ENCODE measurements at regions not wholly inside any gene's neighbourhood (a gene's known extent, or its start where the extent isn't known, plus 50 kb on each side); places are given as distances from the start of the nearest gene placed in this dataset.

DNA sequence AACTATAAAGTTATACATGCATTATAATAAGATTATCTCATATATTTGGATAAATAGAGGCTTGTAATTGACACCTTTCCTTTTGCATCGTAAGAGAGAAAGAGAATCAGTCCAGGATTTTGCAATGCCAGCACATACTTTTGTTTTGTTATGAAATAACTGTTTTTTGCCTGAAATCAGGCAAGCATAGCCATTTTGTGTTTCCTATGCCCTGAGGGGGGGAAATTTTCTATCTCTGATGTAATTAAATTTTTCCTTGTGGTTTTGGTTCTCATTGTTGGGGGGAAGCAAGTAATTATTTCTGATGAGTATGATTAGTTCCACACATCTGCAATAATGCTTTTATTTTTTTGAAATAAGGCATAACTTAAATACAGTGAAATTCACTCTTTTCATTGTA lies 229.4 kb downstream of the NDFIP2 start:
- Histone ChIP-seq H3K4me3 (ENCODE audit: low read length) (no peak overlapping the region), H3K9me3 (ENCODE audit: control insufficient read depth, insufficient read depth, low read length) (no peaks in the 10 kb centered on the region), H3K36me3 (ENCODE audit: control insufficient read depth, insufficient read depth, low read length) (no peaks in the 10 kb centered on the region), H3K4me1 (ENCODE audit: control insufficient read depth, insufficient read depth, low read length) (no peaks in the 10 kb centered on the region), H3K27me3 (ENCODE audit: control insufficient read depth, insufficient read depth, low read length) (no peaks in the 10 kb centered on the region), H3K27ac (ENCODE audit: low read length) (no peak overlapping the region)
- DNase-seq (ENCODE audit: low read depth, low spot score): no peak
- no CpG with 5 or more reads among the region's 1 CpG for WGBS (ENCODE audit: insufficient coverage, insufficient read length)

- H3K27ac ChIP-seq (ENCODE audit: low read length): no peak overlapping the region
- no CpG with 5 or more reads among the region's 2 CpGs for WGBS (ENCODE audit: insufficient coverage, insufficient read length)
- H3K36me3 ChIP-seq (ENCODE audit: control insufficient read depth, insufficient read depth, low read length): no peaks in the 10 kb centered on the region
- H3K4me3 ChIP-seq (ENCODE audit: low read length): no peak overlapping the region
- DNase-seq (ENCODE audit: low read depth, low spot score): no peak
- H3K4me1 ChIP-seq (ENCODE audit: control insufficient read depth, insufficient read depth, low read length): no peaks in the 10 kb centered on the region
- no peaks in the 10 kb centered on the region for H3K9me3 ChIP-seq (ENCODE audit: control insufficient read depth, insufficient read depth, low read length)
- H3K27me3 ChIP-seq (ENCODE audit: control insufficient read depth, insufficient read depth, low read length): no peaks in the 10 kb centered on the region
Measured at GRCh38 chr13:79709471-79709870, 228.5 kb downstream of the NDFIP2 start.

- no peak overlapping the region for H3K27ac ChIP-seq (ENCODE audit: low read length)
- H3K9me3 ChIP-seq (ENCODE audit: control insufficient read depth, insufficient read depth, low read length): no peaks in the 10 kb centered on the region
- no CpG with 5 or more reads among the region's 1 CpG for WGBS (ENCODE audit: insufficient coverage, insufficient read length)
- DNase-seq (ENCODE audit: low read depth, low spot score): no peak
- H3K27me3 ChIP-seq (ENCODE audit: control insufficient read depth, insufficient read depth, low read length): no peaks in the 10 kb centered on the region
- H3K4me3 ChIP-seq (ENCODE audit: low read length): no peak overlapping the region
- no peaks in the 10 kb centered on the region for H3K36me3 ChIP-seq (ENCODE audit: control insufficient read depth, insufficient read depth, low read length)
- H3K4me1 ChIP-seq (ENCODE audit: control insufficient read depth, insufficient read depth, low read length): no peaks in the 10 kb centered on the region
Measured at GRCh38 chr13:79703772-79704171, 222.8 kb downstream of the NDFIP2 start.

GRCh38 chr13:79695754-79696153 lies 214.8 kb downstream of the NDFIP2 start:
- WGBS (ENCODE audit: insufficient coverage, insufficient read length): no CpG with 5 or more reads among the region's 2 CpGs
- Histone ChIP-seq H3K27me3 (ENCODE audit: control insufficient read depth, insufficient read depth, low read length) (no peaks in the 10 kb centered on the region), H3K9me3 (ENCODE audit: control insufficient read depth, insufficient read depth, low read length) (no peaks in the 10 kb centered on the region), H3K36me3 (ENCODE audit: control insufficient read depth, insufficient read depth, low read length) (no peaks in the 10 kb centered on the region), H3K27ac (ENCODE audit: low read length) (no peak overlapping the region), H3K4me1 (ENCODE audit: control insufficient read depth, insufficient read depth, low read length) (no peaks in the 10 kb centered on the region), H3K4me3 (ENCODE audit: low read length) (no peak overlapping the region)
- no peak for DNase-seq (ENCODE audit: low read depth, low spot score)

DNA sequence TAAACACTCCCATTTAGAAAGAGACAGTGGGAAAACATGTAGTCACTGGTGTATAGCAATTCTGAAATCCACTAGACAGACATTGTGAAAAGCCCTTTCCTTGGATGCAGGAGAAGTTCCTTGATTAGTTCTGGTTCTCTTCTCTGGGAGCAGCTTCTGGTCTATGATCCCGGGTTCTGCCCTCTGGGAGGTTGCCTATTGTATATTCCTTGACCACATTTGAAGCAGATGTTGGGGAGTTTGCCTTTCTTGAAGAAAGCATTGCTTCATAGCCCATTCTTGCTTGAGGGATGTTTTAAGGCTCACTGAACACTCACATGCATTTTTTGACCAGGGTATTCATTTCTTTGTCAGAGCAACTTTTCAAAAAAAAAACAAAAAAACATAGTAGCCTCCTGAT lies 211.9 kb downstream of the NDFIP2 start:
- no peaks in the 10 kb centered on the region for H3K36me3 ChIP-seq (ENCODE audit: control insufficient read depth, insufficient read depth, low read length)
- no CpG with 5 or more reads among the region's 1 CpG for WGBS (ENCODE audit: insufficient coverage, insufficient read length)
- H3K4me3 ChIP-seq (ENCODE audit: low read length): no peak overlapping the region

GRCh38 chr13:79691826-79692225 lies 210.9 kb downstream of the NDFIP2 start:
- no peaks in the 10 kb centered on the region for H3K9me3 ChIP-seq (ENCODE audit: control insufficient read depth, insufficient read depth, low read length)

More for the DNA sequence above, 211.9 kb downstream of the NDFIP2 start:
- no peak for DNase-seq (ENCODE audit: low read depth, low spot score)
- H3K9me3 ChIP-seq (ENCODE audit: control insufficient read depth, insufficient read depth, low read length): no peaks in the 10 kb centered on the region
- H3K27me3 ChIP-seq (ENCODE audit: control insufficient read depth, insufficient read depth, low read length): no peaks in the 10 kb centered on the region
- no peak overlapping the region for H3K27ac ChIP-seq (ENCODE audit: low read length)
- H3K4me1 ChIP-seq (ENCODE audit: control insufficient read depth, insufficient read depth, low read length): no peaks in the 10 kb centered on the region

DNA sequence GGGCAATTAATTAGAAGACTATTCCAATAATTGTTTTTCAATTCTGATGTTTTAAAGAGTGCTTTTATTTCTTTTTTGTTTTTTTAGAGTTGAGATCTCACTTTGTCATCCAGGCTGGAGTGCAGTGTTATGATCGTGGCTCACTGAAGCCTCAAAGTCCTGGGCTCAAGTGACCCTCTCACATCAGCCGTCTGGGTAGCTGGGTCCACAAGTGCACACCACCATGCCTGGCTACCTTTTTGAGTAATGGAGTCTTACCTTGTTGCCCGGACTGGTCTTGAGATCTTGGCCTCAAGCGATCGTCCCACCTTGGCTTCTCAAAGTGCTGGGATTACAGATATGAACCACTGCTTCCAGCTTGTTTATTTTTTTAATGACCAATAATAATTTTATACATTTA lies 207.8 kb downstream of the NDFIP2 start:
- DNase-seq (ENCODE audit: low read depth, low spot score): no peak
- Histone ChIP-seq H3K27me3 (ENCODE audit: control insufficient read depth, insufficient read depth, low read length) (no peaks in the 10 kb centered on the region), H3K9me3 (ENCODE audit: control insufficient read depth, insufficient read depth, low read length) (no peaks in the 10 kb centered on the region), H3K4me1 (ENCODE audit: control insufficient read depth, insufficient read depth, low read length) (no peaks in the 10 kb centered on the region), H3K27ac (ENCODE audit: low read length) (no peak overlapping the region), H3K36me3 (ENCODE audit: control insufficient read depth, insufficient read depth, low read length) (no peaks in the 10 kb centered on the region), H3K4me3 (ENCODE audit: low read length) (no peak overlapping the region)
- no CpG with 5 or more reads among the region's 5 CpGs for whole genome bisulfite sequencing (ENCODE audit: insufficient coverage, insufficient read length)

More at GRCh38 chr13:79691826-79692225, 210.9 kb downstream of the NDFIP2 start:
- Histone ChIP-seq H3K27me3 (ENCODE audit: control insufficient read depth, insufficient read depth, low read length) (no peaks in the 10 kb centered on the region), H3K27ac (ENCODE audit: low read length) (no peak overlapping the region), H3K36me3 (ENCODE audit: control insufficient read depth, insufficient read depth, low read length) (no peaks in the 10 kb centered on the region), H3K4me1 (ENCODE audit: control insufficient read depth, insufficient read depth, low read length) (no peaks in the 10 kb centered on the region), H3K4me3 (ENCODE audit: low read length) (no peak overlapping the region)
- DNase-seq (ENCODE audit: low read depth, low spot score): no peak
- no CpG with 5 or more reads among the region's 3 CpGs for WGBS (ENCODE audit: insufficient coverage, insufficient read length)

DNA sequence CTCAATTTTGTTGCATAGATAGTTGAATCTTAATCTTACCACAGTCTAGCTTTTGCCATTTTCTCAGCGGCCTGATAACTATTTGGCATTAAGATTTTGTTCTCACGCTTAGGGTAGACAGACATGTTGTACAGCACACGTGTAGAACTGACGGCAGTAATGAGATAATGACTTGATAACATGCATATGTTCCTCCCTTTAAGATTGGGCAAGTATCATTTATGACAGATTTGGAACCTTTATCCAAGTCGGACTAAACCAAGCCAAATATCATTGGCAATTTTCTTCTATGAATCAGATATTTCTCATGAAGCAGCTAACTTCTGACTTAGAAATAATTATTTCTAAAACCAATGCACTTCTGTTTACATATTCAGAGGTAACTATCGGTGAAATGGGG lies 205.5 kb downstream of the NDFIP2 start:
- Histone ChIP-seq H3K27me3 (ENCODE audit: control insufficient read depth, insufficient read depth, low read length) (no peaks in the 10 kb centered on the region), H3K9me3 (ENCODE audit: control insufficient read depth, insufficient read depth, low read length) (no peaks in the 10 kb centered on the region), H3K4me3 (ENCODE audit: low read length) (no peak overlapping the region), H3K4me1 (ENCODE audit: control insufficient read depth, insufficient read depth, low read length) (no peaks in the 10 kb centered on the region), H3K27ac (ENCODE audit: low read length) (no peak overlapping the region), H3K36me3 (ENCODE audit: control insufficient read depth, insufficient read depth, low read length) (no peaks in the 10 kb centered on the region)
- DNase-seq (ENCODE audit: low read depth, low spot score): no peak
- no CpG with 5 or more reads among the region's 6 CpGs for WGBS (ENCODE audit: insufficient coverage, insufficient read length)

DNA sequence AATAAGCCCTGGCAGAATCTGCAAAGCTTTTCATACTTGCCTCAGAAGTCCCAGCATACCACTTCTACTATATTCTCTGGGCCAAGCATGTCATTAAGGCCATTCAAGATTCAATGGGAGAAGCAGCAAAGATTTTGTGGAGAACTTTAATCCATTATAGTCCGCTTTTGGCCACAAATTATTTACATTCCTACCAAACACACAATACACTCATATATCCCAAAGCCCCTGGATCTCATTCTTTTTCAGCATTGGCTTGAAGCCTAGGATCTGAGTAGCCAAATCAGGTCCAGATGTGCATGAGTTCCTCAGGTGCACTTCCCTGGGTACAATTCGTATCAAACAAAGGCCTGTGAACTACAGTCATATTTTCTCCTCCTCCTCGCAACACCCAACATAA lies 203.4 kb downstream of the NDFIP2 start:
- H3K36me3 ChIP-seq (ENCODE audit: control insufficient read depth, insufficient read depth, low read length): no peaks in the 10 kb centered on the region
- no peaks in the 10 kb centered on the region for H3K27me3 ChIP-seq (ENCODE audit: control insufficient read depth, insufficient read depth, low read length)
- WGBS (ENCODE audit: insufficient coverage, insufficient read length): 100% methylated on average over 1 of the region's 3 CpGs
- no peak for DNase-seq (ENCODE audit: low read depth, low spot score)
- no peak overlapping the region for H3K27ac ChIP-seq (ENCODE audit: low read length)
- H3K9me3 ChIP-seq (ENCODE audit: control insufficient read depth, insufficient read depth, low read length): no peaks in the 10 kb centered on the region
- H3K4me3 ChIP-seq (ENCODE audit: low read length): no peak overlapping the region
- no peaks in the 10 kb centered on the region for H3K4me1 ChIP-seq (ENCODE audit: control insufficient read depth, insufficient read depth, low read length)

DNA sequence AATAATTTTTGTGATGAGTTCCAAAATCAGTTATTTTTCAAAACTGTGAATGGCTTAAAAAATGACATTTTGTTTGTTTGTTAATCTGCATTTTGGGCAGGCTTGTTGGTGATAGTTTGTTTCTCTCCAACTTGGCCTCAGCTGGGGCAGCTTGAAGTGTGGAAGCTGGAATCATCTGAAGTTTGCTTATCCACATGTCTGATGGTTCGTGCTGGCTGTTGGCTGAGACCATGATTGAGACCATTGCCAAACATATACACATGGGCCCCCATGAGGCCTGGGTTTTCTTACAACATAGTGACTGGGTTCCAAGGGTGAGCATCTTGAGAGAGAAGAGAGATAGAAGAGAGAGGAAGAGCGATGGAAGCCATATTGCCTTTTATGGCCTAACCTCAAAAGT lies 201.2 kb downstream of the NDFIP2 start:
- Histone ChIP-seq H3K4me3 (ENCODE audit: low read length) (no peak overlapping the region), H3K4me1 (ENCODE audit: control insufficient read depth, insufficient read depth, low read length) (no peaks in the 10 kb centered on the region), H3K27ac (ENCODE audit: low read length) (no peak overlapping the region), H3K27me3 (ENCODE audit: control insufficient read depth, insufficient read depth, low read length) (no peaks in the 10 kb centered on the region), H3K36me3 (ENCODE audit: control insufficient read depth, insufficient read depth, low read length) (no peaks in the 10 kb centered on the region), H3K9me3 (ENCODE audit: control insufficient read depth, insufficient read depth, low read length) (no peaks in the 10 kb centered on the region)
- DNase-seq (ENCODE audit: low read depth, low spot score): no peak
- WGBS (ENCODE audit: insufficient coverage, insufficient read length): no CpG with 5 or more reads among the region's 2 CpGs

- no peaks in the 10 kb centered on the region for H3K27me3 ChIP-seq (ENCODE audit: control insufficient read depth, insufficient read depth, low read length)
- no peak for DNase-seq (ENCODE audit: low read depth, low spot score)
- H3K27ac ChIP-seq (ENCODE audit: low read length): no peak overlapping the region
- WGBS (ENCODE audit: insufficient coverage, insufficient read length): 100% methylated on average over 1 of the region's 1 CpG
- no peaks in the 10 kb centered on the region for H3K9me3 ChIP-seq (ENCODE audit: control insufficient read depth, insufficient read depth, low read length)
- H3K4me1 ChIP-seq (ENCODE audit: control insufficient read depth, insufficient read depth, low read length): no peaks in the 10 kb centered on the region
- no peak overlapping the region for H3K4me3 ChIP-seq (ENCODE audit: low read length)
- no peaks in the 10 kb centered on the region for H3K36me3 ChIP-seq (ENCODE audit: control insufficient read depth, insufficient read depth, low read length)
Measured at GRCh38 chr13:79681069-79681468, 200.1 kb downstream of the NDFIP2 start.
